Osteocyte (in vitro differentiated cells): ENCODE measurements at regions not wholly inside any gene's neighbourhood (a gene's known extent, or its start where the extent isn't known, plus 50 kb on each side); places are given as distances from the start of the nearest gene placed in this dataset.

ENCODE experiments used
- DNase-seq: peaks from one replicate; pipeline ENCODE4 v3.0.0; 2021; ENCODE audit warnings: mixed read lengths; ENCODE audit not compliant: unreplicated experiment; ENCODE audit errors: extremely low spot score
- H3K27ac Mint-ChIP-seq: one replicate; pipeline ENCODE4 v1.8.0; 2021; ENCODE audit warnings: mild to moderate bottlenecking, mixed read lengths; ENCODE audit not compliant: unreplicated experiment
- H3K27me3 Mint-ChIP-seq: one replicate; pipeline ENCODE4 v1.8.0; 2021; ENCODE audit warnings: mixed read lengths; ENCODE audit not compliant: unreplicated experiment
- H3K36me3 Mint-ChIP-seq: one replicate; pipeline ENCODE4 v1.8.0; 2021; ENCODE audit warnings: mixed read lengths; ENCODE audit not compliant: unreplicated experiment
- H3K4me1 Mint-ChIP-seq: one replicate; pipeline ENCODE4 v1.8.0; 2021; ENCODE audit warnings: mixed read lengths; ENCODE audit not compliant: unreplicated experiment
- H3K4me3 Mint-ChIP-seq: one replicate; pipeline ENCODE4 v1.8.0; 2021; ENCODE audit warnings: mild to moderate bottlenecking, moderate library complexity, mixed read lengths; ENCODE audit not compliant: unreplicated experiment
- H3K9me3 Mint-ChIP-seq: one replicate; pipeline ENCODE4 v1.8.0; 2021; ENCODE audit warnings: mixed read lengths; ENCODE audit not compliant: unreplicated experiment
- CTCF ChIP-seq: fragments of 200-600 bp; sonication (generic); IDR thresholded peaks from 2 replicates; pipeline ENCODE4 v1.5.0; 2021; ENCODE audit warnings: antibody characterized with exemption, mild to moderate bottlenecking, moderate library complexity

- Mint-ChIP-seq H3K9me3 (no peaks in the 10 kb centered on the region), H3K4me1 (peaks cover 6% of the 10 kb centered on the region), H3K36me3 (no peaks in the 10 kb centered on the region), H3K4me3 (no peak overlapping the region), H3K27ac (no peak overlapping the region), H3K27me3 (peaks cover 8% of the 10 kb centered on the region)
- no peak for TF ChIP-seq CTCF
- DNase-seq = no peak
These were observed 325.4 kb upstream of the PRDM1 start for GRCh38 chr6:105760746-105761145.

- H3K4me1 Mint-ChIP-seq = peaks cover 6% of the 10 kb centered on the region
- H3K36me3 Mint-ChIP-seq = no peaks in the 10 kb centered on the region
- H3K4me3 Mint-ChIP-seq = no peak overlapping the region
- H3K27ac Mint-ChIP-seq = no peak overlapping the region
- no peak for DNase-seq
- no peaks in the 10 kb centered on the region for H3K9me3 Mint-ChIP-seq
- TF ChIP-seq CTCF = no peak
- peaks cover 6% of the 10 kb centered on the region for H3K27me3 Mint-ChIP-seq
These were observed 326.2 kb upstream of the PRDM1 start for GRCh38 chr6:105759946-105760345.

GRCh38 chr6:105759015-105759414 lies 327.1 kb upstream of the PRDM1 start:
- Mint-ChIP-seq H3K4me1 (peaks cover 6% of the 10 kb centered on the region), H3K27ac (no peak overlapping the region), H3K4me3 (no peak overlapping the region), H3K9me3 (no peaks in the 10 kb centered on the region), H3K36me3 (no peaks in the 10 kb centered on the region), H3K27me3 (peaks cover 5% of the 10 kb centered on the region)
- DNase-seq = no peak
- TF ChIP-seq CTCF = no peak

- Mint-ChIP-seq H3K4me3 (no peak overlapping the region), H3K36me3 (no peaks in the 10 kb centered on the region), H3K4me1 (peaks cover 6% of the 10 kb centered on the region), H3K9me3 (no peaks in the 10 kb centered on the region), H3K27me3 (peaks cover 5% of the 10 kb centered on the region), H3K27ac (no peak overlapping the region)
- no peak for TF ChIP-seq CTCF
- no peak for DNase-seq
These were observed 328.5 kb upstream of the PRDM1 start for GRCh38 chr6:105757512-105758200.

- Mint-ChIP-seq H3K27ac (no peak overlapping the region), H3K9me3 (no peaks in the 10 kb centered on the region), H3K4me1 (peaks cover 6% of the 10 kb centered on the region), H3K27me3 (peaks cover 5% of the 10 kb centered on the region), H3K4me3 (no peak overlapping the region), H3K36me3 (no peaks in the 10 kb centered on the region)
- DNase-seq = no peak
- no peak for TF ChIP-seq CTCF
These were observed 330.3 kb upstream of the PRDM1 start for GRCh38 chr6:105755885-105756284.
